ENCODE measurements at regions not wholly inside any gene's neighbourhood (a gene's known extent, or its start where the extent isn't known, plus 50 kb on each side); places are given as distances from the start of the nearest gene placed in this dataset.

DNA sequence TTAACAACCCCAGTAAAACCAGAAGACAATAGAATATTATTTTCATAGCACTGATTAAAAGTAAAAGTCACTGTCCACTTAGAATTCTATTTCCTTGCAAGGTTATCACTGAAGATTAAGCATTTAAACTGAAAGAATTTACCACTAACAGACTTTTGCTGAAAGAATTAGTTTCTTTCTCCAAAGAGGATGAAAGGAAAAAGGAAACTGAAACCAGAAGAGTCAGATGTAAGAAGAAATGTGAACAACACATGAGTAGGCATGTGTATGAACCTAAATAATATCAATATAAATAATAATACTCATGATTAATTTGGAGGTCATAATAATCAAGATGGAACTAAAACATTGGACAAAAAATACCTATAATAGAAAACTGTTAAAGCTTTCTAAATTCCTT is 82.4 kb upstream of the KLHL29 start:
- ChIA-PET CTCF (ENCODE audit: low intra/inter-chr PET ratio, low total read pairs) (no interaction called here), POLR2A (no interaction called here)
- Histone ChIP-seq H3K36me3 (replicated peaks in 1 of 2; ENCODE audit: control insufficient read depth in 1 of 2, insufficient read depth in 2 of 2, low read length in 2 of 2) (no peaks in the 10 kb centered on the region), H3K4me2 (ENCODE audit: low read depth, low read length) (no peak overlapping the region), H4K20me1 (ENCODE audit: insufficient read depth, low read length) (no peaks in the 10 kb centered on the region), H3K4me3 (replicated peaks in 1 of 3; ENCODE audit: insufficient read depth in 1 of 3, low read depth in 2 of 3, low read length in 3 of 3) (no peak overlapping the region), H3K4me1 (ENCODE audit: insufficient read depth, low read length) (no peaks in the 10 kb centered on the region), H3K27ac (ENCODE audit: extremely low read length, insufficient read depth, low read length) (no peak overlapping the region), H3K27me3 (ENCODE audit: control insufficient read depth in 1 of 2, insufficient read depth in 2 of 2, low read length in 2 of 2) (no peaks in the 10 kb centered on the region), H2AFZ (ENCODE audit: low read length) (no peak overlapping the region), H3K79me2 (ENCODE audit: insufficient read depth, low read length) (no peaks in the 10 kb centered on the region), H3K9ac (ENCODE audit: insufficient read depth, low read depth, low read length) (no peak overlapping the region), H3K9me3 (ENCODE audit: low read length) (no peaks in the 10 kb centered on the region)
- TF ChIP-seq ZNF546 (CRISPR knock-in tag; conservative IDR thresholded peaks at IDR 0.05) (no peak), ATF7 (IDR thresholded peaks at IDR 0.05) (no peak), ATF7 (CRISPR knock-in tag; IDR thresholded peaks at IDR 0.05) (no peak), SNAI1 (CRISPR knock-in tag; IDR thresholded peaks at IDR 0.05; ENCODE audit: borderline replicate concordance) (no peak), CHD2 (IDR thresholded peaks at IDR 0.05; ENCODE audit: low read depth, low read length) (no peak)
- no TSS peak for BruUV-seq (replicated peaks)
- intact Hi-C loops (cut with micrococcal nuclease; ENCODE audit: unreplicated experiment): no loop called here
- no peak for DNase-seq (ENCODE audit: low spot score)
- no peak for FAIRE-seq
- in situ Hi-C loops (cut with HindIII; ENCODE audit: extremely low pct_ligation_motif_present, low pct_unique_long_range_greater_than_20kb): no loop called here
- no peak for ATAC-seq

DNA sequence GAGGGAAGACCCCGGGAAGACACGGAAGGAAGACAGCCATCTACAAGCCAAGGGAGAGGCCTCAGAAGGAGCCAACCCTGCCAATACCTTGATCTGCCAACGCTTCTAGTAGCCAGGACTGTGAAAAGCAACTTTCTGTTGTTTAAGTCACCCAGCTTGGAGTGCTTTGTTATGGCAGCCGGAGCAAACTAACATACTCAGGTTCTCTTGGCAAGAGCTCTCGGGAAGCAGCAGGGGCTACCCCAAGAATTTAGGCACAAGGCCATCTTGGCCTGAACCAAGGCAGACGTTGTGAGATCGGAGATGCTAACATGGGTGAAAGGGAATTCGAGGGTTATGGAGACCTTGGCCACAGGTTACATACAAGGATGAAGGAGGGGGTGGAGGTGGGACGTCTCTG is 78.6 kb upstream of the KLHL29 start:
- ATAC-seq: no peak
- H3K27me3 ChIP-seq (ENCODE audit: control insufficient read depth in 1 of 2, insufficient read depth in 2 of 2, low read length in 2 of 2): no peaks in the 10 kb centered on the region
- WGBS (ENCODE audit: low lambda C conversion rate): 14% methylated on average over 9 of the region's 9 CpGs
- TF ChIP-seq ZNF878 (CRISPR knock-in tag; IDR thresholded peaks at IDR 0.05): no peak
- TF ChIP-seq SIX1 (CRISPR knock-in tag; IDR thresholded peaks at IDR 0.05; ENCODE audit: borderline replicate concordance): no peak
- TF ChIP-seq MAFK (conservative IDR thresholded peaks at IDR 0.05 in 1 of 2, IDR thresholded peaks at IDR 0.05 in 1 of 2; ENCODE audit: low read length in 2 of 2): no peak
- TF ChIP-seq, protein P1, sequence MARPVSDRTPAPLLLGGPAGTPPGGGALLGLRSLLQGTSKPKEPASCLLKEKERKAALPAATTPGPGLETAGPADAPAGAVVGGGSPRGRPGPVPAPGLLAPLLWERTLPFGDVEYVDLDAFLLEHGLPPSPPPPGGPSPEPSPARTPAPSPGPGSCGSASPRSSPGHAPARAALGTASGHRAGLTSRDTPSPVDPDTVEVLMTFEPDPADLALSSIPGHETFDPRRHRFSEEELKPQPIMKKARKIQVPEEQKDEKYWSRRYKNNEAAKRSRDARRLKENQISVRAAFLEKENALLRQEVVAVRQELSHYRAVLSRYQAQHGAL (CRISPR knock-in tag; IDR thresholded peaks at IDR 0.05; ENCODE audit: not compliant biosample characterization): no peak
- TF ChIP-seq, protein P2, sequence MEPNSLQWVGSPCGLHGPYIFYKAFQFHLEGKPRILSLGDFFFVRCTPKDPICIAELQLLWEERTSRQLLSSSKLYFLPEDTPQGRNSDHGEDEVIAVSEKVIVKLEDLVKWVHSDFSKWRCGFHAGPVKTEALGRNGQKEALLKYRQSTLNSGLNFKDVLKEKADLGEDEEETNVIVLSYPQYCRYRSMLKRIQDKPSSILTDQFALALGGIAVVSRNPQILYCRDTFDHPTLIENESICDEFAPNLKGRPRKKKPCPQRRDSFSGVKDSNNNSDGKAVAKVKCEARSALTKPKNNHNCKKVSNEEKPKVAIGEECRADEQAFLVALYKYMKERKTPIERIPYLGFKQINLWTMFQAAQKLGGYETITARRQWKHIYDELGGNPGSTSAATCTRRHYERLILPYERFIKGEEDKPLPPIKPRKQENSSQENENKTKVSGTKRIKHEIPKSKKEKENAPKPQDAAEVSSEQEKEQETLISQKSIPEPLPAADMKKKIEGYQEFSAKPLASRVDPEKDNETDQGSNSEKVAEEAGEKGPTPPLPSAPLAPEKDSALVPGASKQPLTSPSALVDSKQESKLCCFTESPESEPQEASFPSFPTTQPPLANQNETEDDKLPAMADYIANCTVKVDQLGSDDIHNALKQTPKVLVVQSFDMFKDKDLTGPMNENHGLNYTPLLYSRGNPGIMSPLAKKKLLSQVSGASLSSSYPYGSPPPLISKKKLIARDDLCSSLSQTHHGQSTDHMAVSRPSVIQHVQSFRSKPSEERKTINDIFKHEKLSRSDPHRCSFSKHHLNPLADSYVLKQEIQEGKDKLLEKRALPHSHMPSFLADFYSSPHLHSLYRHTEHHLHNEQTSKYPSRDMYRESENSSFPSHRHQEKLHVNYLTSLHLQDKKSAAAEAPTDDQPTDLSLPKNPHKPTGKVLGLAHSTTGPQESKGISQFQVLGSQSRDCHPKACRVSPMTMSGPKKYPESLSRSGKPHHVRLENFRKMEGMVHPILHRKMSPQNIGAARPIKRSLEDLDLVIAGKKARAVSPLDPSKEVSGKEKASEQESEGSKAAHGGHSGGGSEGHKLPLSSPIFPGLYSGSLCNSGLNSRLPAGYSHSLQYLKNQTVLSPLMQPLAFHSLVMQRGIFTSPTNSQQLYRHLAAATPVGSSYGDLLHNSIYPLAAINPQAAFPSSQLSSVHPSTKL (CRISPR knock-in tag; IDR thresholded peaks at IDR 0.05): no peak
- TF ChIP-seq, protein P3, sequence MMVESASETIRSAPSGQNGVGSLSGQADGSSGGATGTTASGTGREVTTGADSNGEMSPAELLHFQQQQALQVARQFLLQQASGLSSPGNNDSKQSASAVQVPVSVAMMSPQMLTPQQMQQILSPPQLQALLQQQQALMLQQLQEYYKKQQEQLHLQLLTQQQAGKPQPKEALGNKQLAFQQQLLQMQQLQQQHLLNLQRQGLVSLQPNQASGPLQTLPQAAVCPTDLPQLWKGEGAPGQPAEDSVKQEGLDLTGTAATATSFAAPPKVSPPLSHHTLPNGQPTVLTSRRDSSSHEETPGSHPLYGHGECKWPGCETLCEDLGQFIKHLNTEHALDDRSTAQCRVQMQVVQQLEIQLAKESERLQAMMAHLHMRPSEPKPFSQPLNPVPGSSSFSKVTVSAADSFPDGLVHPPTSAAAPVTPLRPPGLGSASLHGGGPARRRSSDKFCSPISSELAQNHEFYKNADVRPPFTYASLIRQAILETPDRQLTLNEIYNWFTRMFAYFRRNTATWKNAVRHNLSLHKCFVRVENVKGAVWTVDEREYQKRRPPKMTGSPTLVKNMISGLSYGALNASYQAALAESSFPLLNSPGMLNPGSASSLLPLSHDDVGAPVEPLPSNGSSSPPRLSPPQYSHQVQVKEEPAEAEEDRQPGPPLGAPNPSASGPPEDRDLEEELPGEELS (CRISPR knock-in tag; IDR thresholded peaks at IDR 0.05): no peak
- no peak for TF ChIP-seq TBP (CRISPR knock-in tag; IDR thresholded peaks at IDR 0.05)

More for the DNA sequence above, 78.6 kb upstream of the KLHL29 start:
- DNase-seq (ENCODE audit: low spot score) (no peak), FAIRE-seq (no peak)
- Histone ChIP-seq H3K4me2 (ENCODE audit: low read depth, low read length) (no peak overlapping the region), H3K79me2 (ENCODE audit: insufficient read depth, low read length) (no peaks in the 10 kb centered on the region), H3K9me3 (ENCODE audit: low read length) (no peaks in the 10 kb centered on the region), H3K36me3 (replicated peaks in 1 of 2; ENCODE audit: control insufficient read depth in 1 of 2, insufficient read depth in 2 of 2, low read length in 2 of 2) (no peaks in the 10 kb centered on the region), H3K9ac (ENCODE audit: insufficient read depth, low read depth, low read length) (no peak overlapping the region), H3K27ac (ENCODE audit: extremely low read length, insufficient read depth, low read length) (no peak overlapping the region), H3K4me1 (ENCODE audit: insufficient read depth, low read length) (no peaks in the 10 kb centered on the region), H3K4me3 (replicated peaks in 1 of 3; ENCODE audit: insufficient read depth in 1 of 3, low read depth in 2 of 3, low read length in 3 of 3) (no peak overlapping the region), H2AFZ (ENCODE audit: low read length) (no peak overlapping the region), H4K20me1 (ENCODE audit: insufficient read depth, low read length) (no peaks in the 10 kb centered on the region)
- BruUV-seq (replicated peaks): no TSS peak
- intact Hi-C loops (cut with micrococcal nuclease; ENCODE audit: unreplicated experiment): no loop called here
- ChIA-PET CTCF (ENCODE audit: low intra/inter-chr PET ratio, low total read pairs) (no interaction called here), POLR2A (no interaction called here)
- in situ Hi-C loops (cut with HindIII; ENCODE audit: extremely low pct_ligation_motif_present, low pct_unique_long_range_greater_than_20kb): no loop called here

Measured in HepG2 (cell line).